NCI-H146 (cell line): ENCODE measurements at regions not wholly inside any gene's neighbourhood (a gene's known extent, or its start where the extent isn't known, plus 50 kb on each side); places are given as distances from the start of the nearest gene placed in this dataset.
A peak's percentile ranks its signal among the peaks of the same experiment; 100 is the strongest.
"Not testable (repeated sequence)": the region's sequence is repeated elsewhere in the genome, so short reads cannot be mapped to it uniquely, and the experiment has no call there.

Experiments used
- DNase-seq: peaks from one replicate; lab custom pipeline; 2025; lab: John Stamatoyannopoulos, UW

DNA sequence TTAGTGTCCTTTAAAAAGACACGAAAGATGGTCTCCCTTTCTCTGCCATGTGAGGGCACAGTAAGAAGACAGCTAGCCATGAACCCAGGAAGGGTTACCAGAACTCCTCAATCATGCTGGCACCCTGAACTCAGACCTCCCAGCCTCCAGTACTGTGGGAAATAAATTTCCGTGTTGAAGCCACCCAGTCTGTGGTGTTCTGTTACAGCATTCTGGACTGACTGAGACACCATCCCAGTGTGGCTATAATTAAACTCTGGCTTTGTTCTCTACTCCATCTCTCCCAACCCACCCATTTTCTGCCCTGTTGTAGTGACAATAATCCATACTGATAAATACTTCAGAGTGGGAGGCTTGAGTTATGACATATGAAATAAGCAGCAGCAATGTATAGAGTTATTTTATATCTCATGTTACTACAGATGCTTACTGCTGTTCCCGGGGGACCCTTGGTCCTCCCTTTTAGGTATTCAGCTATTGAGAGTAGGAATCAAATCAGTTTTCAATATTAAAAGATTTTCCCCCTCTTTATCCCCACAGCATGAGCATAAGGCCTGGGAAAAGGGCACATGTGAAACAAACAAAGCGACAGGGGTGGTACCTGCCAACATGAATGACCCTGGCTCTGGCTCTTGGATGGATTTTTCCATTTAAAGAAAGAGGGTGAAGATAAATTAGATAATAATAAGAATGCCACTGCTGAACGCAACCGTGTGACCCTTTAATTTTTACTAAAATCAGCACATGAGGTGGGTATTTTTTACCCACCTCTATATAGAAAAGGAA, 224.3 kb upstream of the SLC35B3 start:
- no peak for DNase-seq

- DNase-seq, result peak; percentile 14
Observed at GRCh38 chr6:8658416-8658815, 223.1 kb upstream of the SLC35B3 start.

GRCh38 chr6:8657522-8657921, 222.2 kb upstream of the SLC35B3 start:
- DNase-seq, result no peak

- no peak for DNase-seq
Observed at GRCh38 chr6:8655670-8656454, 220.5 kb upstream of the SLC35B3 start.

GRCh38 chr6:8652710-8653109, 217.4 kb upstream of the SLC35B3 start:
- DNase-seq, result no peak

DNA sequence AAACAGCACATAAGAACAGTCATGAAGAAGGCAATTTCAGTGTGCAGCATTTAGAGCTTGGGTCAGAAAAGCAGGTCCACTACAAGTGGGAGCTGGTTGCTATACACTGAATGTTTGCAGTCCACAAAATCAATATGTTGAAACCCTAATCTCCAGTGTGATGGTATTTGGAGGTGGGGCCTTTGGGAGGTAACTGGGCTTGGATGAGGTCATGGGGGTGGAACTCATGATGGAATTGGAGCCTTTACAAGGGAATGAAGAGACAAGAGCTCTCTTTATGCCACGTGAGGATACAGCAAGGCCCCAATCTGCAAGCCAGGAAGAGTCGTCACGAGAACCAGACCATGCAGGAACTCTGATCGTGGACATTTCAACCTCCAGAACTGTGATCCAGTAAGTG, 216.7 kb upstream of the SLC35B3 start:
- DNase-seq, result no peak

GRCh38 chr6:8645212-8645611, 209.9 kb upstream of the SLC35B3 start:
- DNase-seq, result no peak

GRCh38 chr6:8644306-8644705, 209.0 kb upstream of the SLC35B3 start:
- DNase-seq, result no peak

GRCh38 chr6:8642854-8643253, 207.5 kb upstream of the SLC35B3 start:
- no peak for DNase-seq

GRCh38 chr6:8642131-8642530, 206.8 kb upstream of the SLC35B3 start:
- DNase-seq, result no peak

GRCh38 chr6:8639928-8640649, 204.7 kb upstream of the SLC35B3 start:
- DNase-seq, result no peak

DNA sequence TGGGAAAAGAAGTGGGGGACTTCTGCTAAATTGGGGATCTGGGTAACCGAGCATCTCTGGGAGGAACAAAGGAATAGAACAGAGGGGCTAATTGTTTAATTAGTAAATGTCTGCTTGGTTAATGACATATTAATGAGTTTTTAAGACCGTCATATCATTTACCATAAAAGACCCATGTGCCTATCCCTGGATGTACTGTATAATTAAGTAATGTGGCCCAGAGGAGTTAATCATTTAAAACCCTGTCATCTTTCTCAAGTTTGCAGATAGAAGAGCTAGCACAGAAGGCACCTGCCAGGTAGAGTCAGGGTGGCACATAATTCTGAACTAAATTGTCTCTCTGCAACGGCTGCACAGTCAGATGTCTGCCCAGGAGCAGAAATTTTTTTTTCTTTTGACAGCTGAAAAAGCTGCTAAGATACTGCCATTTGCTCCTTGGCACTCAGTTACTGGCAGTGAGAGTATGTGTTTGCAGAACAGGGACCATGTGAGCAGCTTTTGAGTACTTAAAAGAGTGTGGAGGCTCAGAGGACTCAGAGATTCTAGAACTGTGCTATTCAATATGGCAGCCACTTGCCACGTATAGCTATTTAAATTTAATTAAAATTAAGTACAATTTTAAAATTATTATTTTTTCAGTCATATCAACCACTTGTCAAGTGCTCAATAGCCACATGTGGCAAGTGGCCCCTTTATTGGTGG, 202.7 kb upstream of the SLC35B3 start:
- DNase-seq, result no peak

DNA sequence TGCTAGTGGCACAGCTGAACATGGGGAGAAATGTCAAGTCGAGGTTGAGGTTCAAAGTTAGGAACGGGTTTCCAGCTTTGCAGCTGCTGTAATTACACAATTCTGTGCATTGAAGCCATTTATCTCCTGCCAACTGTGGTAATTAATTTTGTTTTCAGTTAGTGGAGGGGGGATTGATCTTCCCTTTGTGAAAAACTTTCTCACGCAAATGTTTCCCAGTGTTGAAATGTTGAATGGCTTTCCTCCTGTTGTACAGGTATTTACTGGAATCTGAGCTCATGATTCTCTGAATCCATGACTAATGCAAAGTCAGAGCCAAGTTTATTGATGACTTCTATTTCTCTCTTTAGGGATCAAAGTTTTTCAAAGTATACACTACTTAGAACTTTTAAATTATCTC, 198.4 kb upstream of the SLC35B3 start:
- DNase-seq, result no peak

- no peak for DNase-seq
Observed at GRCh38 chr6:8628736-8629135, 193.4 kb upstream of the SLC35B3 start.

GRCh38 chr6:8628063-8628462, 192.7 kb upstream of the SLC35B3 start:
- DNase-seq, result no peak

- DNase-seq, result no peak
Observed at GRCh38 chr6:8627085-8627861, 191.9 kb upstream of the SLC35B3 start.

DNA sequence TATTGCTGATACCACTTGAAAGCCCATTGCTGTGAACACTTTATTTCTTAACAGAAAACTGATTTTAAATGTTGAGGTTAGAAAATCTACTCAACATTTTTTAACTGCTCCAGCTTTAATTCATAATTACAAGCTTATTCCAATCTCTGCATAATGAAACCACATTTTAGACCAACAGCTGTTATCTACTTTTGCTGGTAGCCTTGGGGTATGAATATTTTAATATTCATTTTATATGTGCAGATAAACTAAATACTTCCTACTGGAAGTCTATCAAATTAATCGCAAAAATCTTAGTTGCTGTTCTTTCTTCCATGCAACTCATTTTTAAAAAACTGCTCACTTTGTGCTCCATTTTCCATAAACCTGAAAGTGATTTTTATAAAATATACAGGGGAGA, 189.3 kb upstream of the SLC35B3 start:
- no peak for DNase-seq

GRCh38 chr6:8623441-8623840, 188.1 kb upstream of the SLC35B3 start:
- DNase-seq, result no peak

- DNase-seq, result no peak
Observed at GRCh38 chr6:8619853-8620252, 184.5 kb upstream of the SLC35B3 start.

DNA sequence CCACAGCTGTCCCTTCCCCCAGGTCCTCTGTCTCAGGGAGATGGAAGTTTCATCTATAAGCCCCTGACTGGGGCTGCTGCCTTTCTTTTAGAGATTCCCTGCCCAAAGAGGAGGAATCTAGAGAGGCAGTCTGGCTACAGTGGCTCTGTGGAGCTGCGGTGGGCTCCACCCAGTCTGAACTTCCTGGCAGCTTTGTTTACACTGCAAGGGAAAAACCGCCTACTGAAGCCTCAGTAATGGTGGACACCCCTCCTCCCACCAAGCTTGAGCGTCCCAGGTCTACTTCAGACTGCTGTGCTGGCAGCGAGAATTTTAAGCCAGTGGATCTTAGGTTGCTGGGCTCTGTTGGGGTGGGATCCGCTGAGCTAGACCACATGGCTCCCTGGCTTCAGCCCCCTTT, 184.1 kb upstream of the SLC35B3 start:
- not testable (repeated sequence) for DNase-seq

DNA sequence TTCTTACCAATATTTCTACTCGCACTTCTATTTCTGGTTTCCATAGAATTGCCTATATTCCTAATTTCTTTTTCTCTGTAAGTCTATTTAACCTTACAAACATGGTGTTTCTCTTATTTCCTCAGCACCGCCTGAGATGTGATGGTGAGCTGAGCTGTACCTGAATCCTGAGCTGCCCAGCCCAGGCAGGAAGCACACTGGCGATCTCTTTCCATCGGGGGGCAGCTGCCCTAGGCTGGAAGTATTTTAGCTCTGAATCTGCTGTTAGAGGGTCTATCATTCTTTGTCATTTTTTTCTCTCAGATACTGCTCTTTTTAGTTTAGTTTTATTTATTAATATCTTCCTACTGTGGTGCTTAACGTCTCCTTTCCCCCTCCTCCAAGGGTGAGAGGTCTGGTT, 173.4 kb upstream of the SLC35B3 start:
- no peak for DNase-seq
